SU-DHL-6 (cell line): ENCODE measurements at regions not wholly inside any gene's neighbourhood (a gene's known extent, or its start where the extent isn't known, plus 50 kb on each side); places are given as distances from the start of the nearest gene placed in this dataset.

Experiments used
- H2AFZ ChIP-seq: fragments of 200-600 bp; sonication (generic); 2 replicates; pipeline ENCODE4 v1.6.1; 2014; ENCODE audit warnings: low read depth, mild to moderate bottlenecking, moderate library complexity, mixed read lengths, antibody characterized with exemption, low read length; ENCODE audit not compliant: severe bottlenecking
- H3F3A ChIP-seq: fragments of 200-600 bp; shearing (Covaris generic); 2 replicates; pipeline ENCODE4 v1.6.0; 2016; ENCODE audit warnings: antibody characterized with exemption, mild to moderate bottlenecking; ENCODE audit not compliant: insufficient read depth
- H3K27ac ChIP-seq: fragments of 200-600 bp; sonication (generic); 2 replicates; pipeline ENCODE4 v1.5.1; 2016; ENCODE audit warnings: low read depth, mild to moderate bottlenecking, low read length, moderate library complexity, mixed read lengths
- H3K27me3 ChIP-seq: fragments of 200-600 bp; sonication (generic), shearing (Covaris generic); 2 replicates; pipeline ENCODE4 v1.6.0; 2014; ENCODE audit warnings: mild to moderate bottlenecking, low read length
- H3K36me3 ChIP-seq: fragments of 200-600 bp; sonication (generic); 2 replicates; pipeline ENCODE4 v1.6.1; 2014; ENCODE audit warnings: mild to moderate bottlenecking, low read length, mixed read lengths
- H3K4me2 ChIP-seq: fragments of 300-600, 200-600 bp; shearing (Covaris generic), sonication (generic); 2 replicates; pipeline ENCODE4 v1.6.0; 2014; ENCODE audit warnings: low read length, low read depth, mild to moderate bottlenecking; ENCODE audit not compliant: poor library complexity, severe bottlenecking
- H3K4me3 ChIP-seq: fragments of 200-600 bp; sonication (generic); 2 replicates; pipeline ENCODE4 v1.5.1; 2014; ENCODE audit warnings: antibody characterized with exemption, low read length, mild to moderate bottlenecking, mixed read lengths; ENCODE audit not compliant: insufficient read depth, poor library complexity, severe bottlenecking
- H3K79me2 ChIP-seq: fragments of 200-600 bp; sonication (generic); 2 replicates; pipeline ENCODE4 v1.6.1; 2014; ENCODE audit warnings: mild to moderate bottlenecking, low read length, moderate library complexity; ENCODE audit not compliant: insufficient read depth
- H3K9ac ChIP-seq: fragments of 200-600 bp; sonication (generic); 2 replicates; pipeline ENCODE4 v1.7.0; 2014; ENCODE audit warnings: mild to moderate bottlenecking, low read length
- H3K9me2 ChIP-seq: fragments of 200-600 bp; sonication (generic); replicated peaks from 2 replicates; pipeline ENCODE4 v1.6.1; 2014; ENCODE audit warnings: low read length; ENCODE audit not compliant: insufficient read depth
- H3K9me3 ChIP-seq: fragments of 200-600 bp; sonication (generic); 2 replicates; pipeline ENCODE4 v1.6.1; 2014; ENCODE audit warnings: low read length, mixed read lengths; ENCODE audit not compliant: insufficient read depth
- H4K20me1 ChIP-seq: fragments of 200-600 bp; sonication (generic); 2 replicates; pipeline ENCODE4 v1.6.1; 2014; ENCODE audit warnings: low read depth, mild to moderate bottlenecking, antibody characterized with exemption, low read length, moderate library complexity, mixed read lengths
- EZH2phosphoT487 ChIP-seq: fragments of 200-600 bp; sonication (generic), shearing (Covaris generic); conservative IDR thresholded peaks from 2 replicates; pipeline ENCODE4 v1.6.1; 2018; ENCODE audit warnings: mild to moderate bottlenecking, antibody characterized with exemption, low read length, moderate library complexity, mixed read lengths
- TF ChIP-seq, protein P1 (sequence below): fragments of 200-600 bp; sonication (generic); IDR thresholded peaks from one replicate; pipeline ENCODE4 v1.5.1; 2017; ENCODE audit warnings: antibody characterized with exemption, mild to moderate bottlenecking, low read length, moderate library complexity; ENCODE audit not compliant: insufficient read depth, poor library complexity, severe bottlenecking

DNA sequence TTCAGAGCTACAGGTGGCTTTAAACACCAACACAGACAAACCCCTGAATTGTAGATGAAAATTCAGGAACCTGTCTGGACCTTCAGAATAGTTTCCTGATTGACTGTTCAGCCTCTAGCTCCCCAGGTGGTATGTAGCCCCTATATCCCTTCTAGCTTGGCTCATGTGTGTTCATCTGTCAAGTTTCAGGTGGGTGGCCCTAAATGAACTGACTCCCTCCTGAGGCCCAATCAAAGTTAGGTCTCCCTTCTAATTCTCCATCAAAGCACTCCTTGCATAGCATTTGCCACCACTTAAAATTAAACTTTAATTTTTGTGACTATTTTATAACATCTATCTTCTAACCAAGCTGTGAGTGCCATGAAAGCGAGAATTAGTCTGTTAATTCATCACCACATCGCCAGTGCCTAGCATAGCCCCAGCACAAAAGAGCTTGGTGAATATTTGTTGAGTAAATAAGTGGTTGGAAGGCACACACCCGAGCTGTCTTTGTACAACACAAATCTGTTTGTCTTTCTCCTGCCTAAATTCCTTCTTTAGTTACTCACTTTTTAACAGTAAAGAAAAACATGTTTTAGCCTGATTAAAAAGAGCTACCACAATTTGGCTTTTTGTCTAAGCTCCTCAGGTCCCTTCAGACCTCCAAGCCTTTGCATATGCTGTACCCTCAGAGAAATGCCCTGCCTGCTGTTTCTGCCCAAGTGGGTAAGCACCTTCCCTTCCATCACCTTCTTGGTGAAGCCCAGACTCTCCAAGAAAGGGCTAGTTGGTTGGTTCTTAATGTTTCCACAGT, 138.1 kb upstream of the HMHB1 start:
- Histone ChIP-seq H3K79me2 (no peaks in the 10 kb centered on the region), H3K9ac (no peak overlapping the region), H4K20me1 (no peaks in the 10 kb centered on the region), H3K27me3 (no peaks in the 10 kb centered on the region), H3F3A (no peaks in the 10 kb centered on the region), H3K4me2 (no peak overlapping the region), H3K27ac (no peak overlapping the region), H3K36me3 (no peaks in the 10 kb centered on the region), H3K9me2 (no peaks in the 10 kb centered on the region), H3K4me3 (no peak overlapping the region), H3K9me3 (no peaks in the 10 kb centered on the region), H2AFZ (no peak overlapping the region)
- TF ChIP-seq, protein P1, sequence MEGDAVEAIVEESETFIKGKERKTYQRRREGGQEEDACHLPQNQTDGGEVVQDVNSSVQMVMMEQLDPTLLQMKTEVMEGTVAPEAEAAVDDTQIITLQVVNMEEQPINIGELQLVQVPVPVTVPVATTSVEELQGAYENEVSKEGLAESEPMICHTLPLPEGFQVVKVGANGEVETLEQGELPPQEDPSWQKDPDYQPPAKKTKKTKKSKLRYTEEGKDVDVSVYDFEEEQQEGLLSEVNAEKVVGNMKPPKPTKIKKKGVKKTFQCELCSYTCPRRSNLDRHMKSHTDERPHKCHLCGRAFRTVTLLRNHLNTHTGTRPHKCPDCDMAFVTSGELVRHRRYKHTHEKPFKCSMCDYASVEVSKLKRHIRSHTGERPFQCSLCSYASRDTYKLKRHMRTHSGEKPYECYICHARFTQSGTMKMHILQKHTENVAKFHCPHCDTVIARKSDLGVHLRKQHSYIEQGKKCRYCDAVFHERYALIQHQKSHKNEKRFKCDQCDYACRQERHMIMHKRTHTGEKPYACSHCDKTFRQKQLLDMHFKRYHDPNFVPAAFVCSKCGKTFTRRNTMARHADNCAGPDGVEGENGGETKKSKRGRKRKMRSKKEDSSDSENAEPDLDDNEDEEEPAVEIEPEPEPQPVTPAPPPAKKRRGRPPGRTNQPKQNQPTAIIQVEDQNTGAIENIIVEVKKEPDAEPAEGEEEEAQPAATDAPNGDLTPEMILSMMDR: no peak
- TF ChIP-seq EZH2phosphoT487: no peak

DNA sequence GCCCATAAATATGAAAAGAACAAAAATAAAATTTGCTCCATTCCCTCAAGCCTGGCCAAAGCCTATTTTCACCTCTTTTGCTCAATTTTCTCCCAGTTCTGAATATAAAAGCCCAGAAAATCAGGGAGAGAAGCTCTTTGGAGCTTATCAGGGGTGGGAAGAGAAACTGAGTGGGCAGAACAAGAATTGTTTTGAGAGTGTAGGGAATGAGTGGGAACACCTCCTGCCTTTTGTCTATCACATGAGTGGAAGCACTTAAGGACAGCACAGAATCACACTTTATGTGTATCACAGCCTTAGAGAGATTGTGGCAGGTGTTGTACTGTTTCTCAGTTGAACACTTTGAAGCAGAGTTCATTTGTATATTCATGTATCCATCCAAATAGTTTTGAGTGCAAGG, 139.2 kb upstream of the HMHB1 start:
- H3K9me3 ChIP-seq: no peaks in the 10 kb centered on the region
- no peak overlapping the region for H3K4me3 ChIP-seq
- no peaks in the 10 kb centered on the region for H3K9me2 ChIP-seq
- H3K27me3 ChIP-seq: no peaks in the 10 kb centered on the region
- no peak overlapping the region for H2AFZ ChIP-seq
- no peak overlapping the region for H3K4me2 ChIP-seq
- H3K9ac ChIP-seq: no peak overlapping the region
- no peaks in the 10 kb centered on the region for H4K20me1 ChIP-seq
- H3F3A ChIP-seq: no peaks in the 10 kb centered on the region
- H3K79me2 ChIP-seq: no peaks in the 10 kb centered on the region
- no peak for TF ChIP-seq EZH2phosphoT487
- TF ChIP-seq, protein P1: no peak
- no peaks in the 10 kb centered on the region for H3K36me3 ChIP-seq
- H3K27ac ChIP-seq: no peak overlapping the region

DNA sequence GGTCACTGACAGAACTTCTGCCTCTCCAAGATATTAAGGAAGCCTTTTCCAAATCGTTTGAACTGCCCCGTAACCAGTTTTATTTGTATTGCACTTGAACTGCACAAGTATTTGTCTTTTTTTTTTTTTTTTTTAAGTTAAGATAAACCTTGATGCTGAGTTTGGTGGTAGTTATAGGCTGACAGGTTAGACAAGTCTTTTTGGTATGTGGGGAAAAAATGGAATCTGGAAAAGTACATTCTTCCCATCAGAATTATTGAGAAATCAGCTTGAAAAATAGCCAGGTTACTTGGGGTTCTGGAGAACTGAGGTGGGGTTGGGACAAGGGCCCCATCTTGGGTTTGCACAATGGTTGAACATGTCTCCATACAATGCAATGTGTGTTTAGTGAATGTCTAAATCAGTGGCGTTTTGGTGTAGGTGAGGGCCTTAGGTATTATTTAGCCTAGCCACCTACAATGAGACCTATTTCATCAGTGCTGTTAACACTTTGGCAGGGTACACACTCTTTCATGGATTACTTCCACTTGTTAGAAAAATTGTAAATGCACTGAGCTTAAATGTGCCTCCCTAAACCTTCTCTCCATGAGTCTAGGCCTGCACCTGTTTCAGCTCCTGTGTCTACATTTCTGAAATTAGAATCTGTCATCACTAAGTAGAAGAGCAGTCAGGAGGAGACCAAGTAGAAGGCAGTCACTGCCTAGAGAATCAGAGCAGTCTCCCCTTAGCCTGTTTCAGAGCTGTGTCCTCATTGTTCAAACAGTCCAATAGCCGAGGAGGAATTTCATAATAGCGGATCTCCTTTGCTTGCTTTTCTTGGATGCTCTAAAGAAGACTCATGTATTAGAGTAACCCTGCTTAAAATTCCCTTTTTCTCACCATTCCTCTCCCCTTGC, 140.0 kb upstream of the HMHB1 start:
- H3K9ac ChIP-seq: no peak overlapping the region

More for the DNA sequence above, 140.0 kb upstream of the HMHB1 start:
- Histone ChIP-seq H3K27ac (no peak overlapping the region), H3K4me2 (no peak overlapping the region), H3K27me3 (no peaks in the 10 kb centered on the region), H3F3A (no peaks in the 10 kb centered on the region), H3K9me2 (no peaks in the 10 kb centered on the region), H2AFZ (no peak overlapping the region), H3K4me3 (no peak overlapping the region), H4K20me1 (no peaks in the 10 kb centered on the region), H3K9me3 (no peaks in the 10 kb centered on the region), H3K36me3 (no peaks in the 10 kb centered on the region), H3K79me2 (no peaks in the 10 kb centered on the region)
- TF ChIP-seq, protein P1: no peak
- TF ChIP-seq EZH2phosphoT487: no peak
